ENCODE measurements at regions not wholly inside any gene's neighbourhood (a gene's known extent, or its start where the extent isn't known, plus 50 kb on each side); places are given as distances from the start of the nearest gene placed in this dataset.

GRCh38 chr22:27136596-27136995 is 479.2 kb downstream of the MIAT start:
- no peak for DNase-seq (ENCODE audit: low spot score)

GRCh38 chr22:27137871-27138337 is 480.5 kb downstream of the MIAT start:
- DNase-seq (ENCODE audit: low spot score) = peak; percentile 73

GRCh38 chr22:27138471-27138870 is 481.1 kb downstream of the MIAT start:
- no peak for DNase-seq (ENCODE audit: low spot score)

- peak; percentile 62 for DNase-seq (ENCODE audit: low spot score)
Measured at GRCh38 chr22:27139935-27140511, 482.6 kb downstream of the MIAT start.

- DNase-seq (ENCODE audit: low spot score) = no peak
Measured at GRCh38 chr22:27142286-27142685, 484.9 kb downstream of the MIAT start.

- no peak for DNase-seq (ENCODE audit: low spot score)
Measured at GRCh38 chr22:27144321-27144720, 486.9 kb downstream of the MIAT start.

GRCh38 chr22:27146866-27147633 is 489.7 kb downstream of the MIAT start:
- DNase-seq (ENCODE audit: low spot score) = no peak

- DNase-seq (ENCODE audit: low spot score) = no peak
Measured at GRCh38 chr22:27148055-27148454, 490.7 kb downstream of the MIAT start.

- DNase-seq (ENCODE audit: low spot score) = no peak
Measured at GRCh38 chr22:27148886-27149470, 491.6 kb downstream of the MIAT start.

GRCh38 chr22:27149921-27150543 is 492.6 kb downstream of the MIAT start:
- no peak for DNase-seq (ENCODE audit: low spot score)

- DNase-seq (ENCODE audit: low spot score) = peak; percentile 49
Measured at GRCh38 chr22:27150544-27150941, 493.2 kb downstream of the MIAT start.

GRCh38 chr22:27151407-27151806 is 494.0 kb downstream of the MIAT start:
- DNase-seq (ENCODE audit: low spot score) = no peak

GRCh38 chr22:27152033-27152432 is 494.6 kb downstream of the MIAT start:
- DNase-seq (ENCODE audit: low spot score) = no peak

- no peak for DNase-seq (ENCODE audit: low spot score)
Measured at GRCh38 chr22:27152883-27153282, 495.5 kb downstream of the MIAT start.

- no peak for DNase-seq (ENCODE audit: low spot score)
Measured at GRCh38 chr22:27153386-27153785, 496.0 kb downstream of the MIAT start.

GRCh38 chr22:27154717-27155116 is 497.3 kb downstream of the MIAT start:
- DNase-seq (ENCODE audit: low spot score) = peak; percentile 75

- DNase-seq (ENCODE audit: low spot score) = peak; percentile 60
Measured at GRCh38 chr22:27156821-27157489, 499.6 kb downstream of the MIAT start.

GRCh38 chr22:27157666-27158370 is 500.4 kb downstream of the MIAT start:
- DNase-seq (ENCODE audit: low spot score) = no peak

- DNase-seq (ENCODE audit: low spot score) = peak; percentile 53
Measured at GRCh38 chr22:27159016-27159415, 501.6 kb downstream of the MIAT start.

- no peak for DNase-seq (ENCODE audit: low spot score)
Measured at GRCh38 chr22:27159716-27160295, 502.4 kb downstream of the MIAT start.

Data from mesenteric fat pad (tissue), 1 donor.